OCI-LY1 (cell line): ENCODE measurements at regions not wholly inside any gene's neighbourhood (a gene's known extent, or its start where the extent isn't known, plus 50 kb on each side); places are given as distances from the start of the nearest gene placed in this dataset.

Source experiments
- H2AFZ ChIP-seq: fragments of 200-600 bp; sonication (generic), shearing (Covaris generic); 2 replicates; pipeline ENCODE4 v1.6.0; 2014; ENCODE audit warnings: antibody characterized with exemption, mild to moderate bottlenecking, low read length
- H3F3A ChIP-seq: fragments of 200-600 bp; sonication (generic), shearing (Covaris generic); 2 replicates; pipeline ENCODE4 v1.6.0; 2014; ENCODE audit warnings: mild to moderate bottlenecking, antibody characterized with exemption, low read length, moderate library complexity; ENCODE audit not compliant: insufficient read depth
- H3K27ac ChIP-seq: fragments of 200-600 bp; sonication (generic); 2 replicates; pipeline ENCODE4 v1.5.1; 2014; ENCODE audit warnings: low read length, mixed run types, mild to moderate bottlenecking, low read depth; ENCODE audit not compliant: poor library complexity, severe bottlenecking
- H3K27me3 ChIP-seq: fragments of 200-600 bp; sonication (generic); 2 replicates; pipeline ENCODE4 v1.6.0; 2014; ENCODE audit warnings: antibody characterized with exemption, mild to moderate bottlenecking, low read length, moderate library complexity; ENCODE audit not compliant: insufficient read depth
- H3K36me3 ChIP-seq: fragments of 200-600 bp; sonication (generic); 2 replicates; pipeline ENCODE4 v1.6.1; 2014; ENCODE audit warnings: mild to moderate bottlenecking, antibody characterized with exemption, low read length, moderate library complexity, mixed read lengths; ENCODE audit not compliant: insufficient read depth
- H3K4me1 ChIP-seq: fragments of 200-600 bp; sonication (generic); 2 replicates; pipeline ENCODE4 v1.5.1; 2014; ENCODE audit warnings: mild to moderate bottlenecking, low read length, moderate library complexity; ENCODE audit not compliant: insufficient read depth, severe bottlenecking
- H3K4me2 ChIP-seq: fragments of 200-600 bp; sonication (generic), shearing (Covaris generic); 2 replicates; pipeline ENCODE4 v1.6.1; 2014; ENCODE audit warnings: low read length
- H3K4me3 ChIP-seq: fragments of 200-600 bp; sonication (generic); 2 replicates; pipeline ENCODE4 v1.5.1; 2014; ENCODE audit warnings: low read length, low read depth, mild to moderate bottlenecking, mixed read lengths; ENCODE audit not compliant: poor library complexity, severe bottlenecking
- H3K79me2 ChIP-seq: fragments of 200-600 bp; shearing (Covaris generic); 2 replicates; pipeline ENCODE4 v1.6.1; 2016; ENCODE audit warnings: mixed run types, low read length, mixed read lengths; ENCODE audit not compliant: insufficient read depth
- H3K9ac ChIP-seq: fragments of 200-600 bp; sonication (generic), shearing (Covaris generic); 2 replicates; pipeline ENCODE4 v1.6.1; 2014; ENCODE audit warnings: mild to moderate bottlenecking, low read length, mixed read lengths
- H3K9me2 ChIP-seq: fragments of 200-600 bp; sonication (generic), shearing (Covaris generic); 2 replicates; pipeline ENCODE4 v1.6.1; 2014; ENCODE audit warnings: low read depth, mild to moderate bottlenecking, low read length, mixed read lengths
- H3K9me3 ChIP-seq: fragments of 200-600 bp; shearing (Covaris generic); 2 replicates; pipeline ENCODE4 v1.6.1; 2014; ENCODE audit warnings: low read length, mixed read lengths
- H4K20me1 ChIP-seq: fragments of 200-600 bp; sonication (generic), shearing (Covaris generic); 2 replicates; pipeline ENCODE4 v1.6.0; 2016; ENCODE audit warnings: mild to moderate bottlenecking, low read length; ENCODE audit not compliant: insufficient read depth
- EZH2 ChIP-seq: fragments of 200-600 bp; sonication (generic), shearing (Covaris generic); IDR thresholded peaks from 2 replicates; pipeline ENCODE4 v1.8.0; 2017; ENCODE audit warnings: borderline replicate concordance, mixed run types, mild to moderate bottlenecking, antibody characterized with exemption, low read length, moderate library complexity, mixed read lengths
- TF ChIP-seq, protein P1 (sequence below): fragments of 200-600 bp; sonication (generic), shearing (Covaris generic); IDR thresholded peaks from 2 replicates; pipeline ENCODE4 v1.5.1; 2017; ENCODE audit warnings: mild to moderate bottlenecking, antibody characterized with exemption, low read length, moderate library complexity, mixed read lengths

GRCh38 chr1:200317236-200317635 lies 92.6 kb downstream of the ZNF281 start:
- no peak overlapping the region for H3K4me3 ChIP-seq
- H3K27me3 ChIP-seq, result no peaks in the 10 kb centered on the region
- H4K20me1 ChIP-seq, result no peaks in the 10 kb centered on the region
- H2AFZ ChIP-seq, result no peak overlapping the region
- no peak overlapping the region for H3K9ac ChIP-seq
- H3K36me3 ChIP-seq, result no peaks in the 10 kb centered on the region
- H3K27ac ChIP-seq, result no peak overlapping the region
- no peaks in the 10 kb centered on the region for H3K9me2 ChIP-seq
- no peak overlapping the region for H3K4me2 ChIP-seq
- TF ChIP-seq EZH2, result no peak
- TF ChIP-seq, protein P1, sequence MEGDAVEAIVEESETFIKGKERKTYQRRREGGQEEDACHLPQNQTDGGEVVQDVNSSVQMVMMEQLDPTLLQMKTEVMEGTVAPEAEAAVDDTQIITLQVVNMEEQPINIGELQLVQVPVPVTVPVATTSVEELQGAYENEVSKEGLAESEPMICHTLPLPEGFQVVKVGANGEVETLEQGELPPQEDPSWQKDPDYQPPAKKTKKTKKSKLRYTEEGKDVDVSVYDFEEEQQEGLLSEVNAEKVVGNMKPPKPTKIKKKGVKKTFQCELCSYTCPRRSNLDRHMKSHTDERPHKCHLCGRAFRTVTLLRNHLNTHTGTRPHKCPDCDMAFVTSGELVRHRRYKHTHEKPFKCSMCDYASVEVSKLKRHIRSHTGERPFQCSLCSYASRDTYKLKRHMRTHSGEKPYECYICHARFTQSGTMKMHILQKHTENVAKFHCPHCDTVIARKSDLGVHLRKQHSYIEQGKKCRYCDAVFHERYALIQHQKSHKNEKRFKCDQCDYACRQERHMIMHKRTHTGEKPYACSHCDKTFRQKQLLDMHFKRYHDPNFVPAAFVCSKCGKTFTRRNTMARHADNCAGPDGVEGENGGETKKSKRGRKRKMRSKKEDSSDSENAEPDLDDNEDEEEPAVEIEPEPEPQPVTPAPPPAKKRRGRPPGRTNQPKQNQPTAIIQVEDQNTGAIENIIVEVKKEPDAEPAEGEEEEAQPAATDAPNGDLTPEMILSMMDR, result no peak
- no peaks in the 10 kb centered on the region for H3F3A ChIP-seq
- H3K9me3 ChIP-seq, result no peaks in the 10 kb centered on the region
- H3K4me1 ChIP-seq, result no peaks in the 10 kb centered on the region
- H3K79me2 ChIP-seq, result no peaks in the 10 kb centered on the region

DNA sequence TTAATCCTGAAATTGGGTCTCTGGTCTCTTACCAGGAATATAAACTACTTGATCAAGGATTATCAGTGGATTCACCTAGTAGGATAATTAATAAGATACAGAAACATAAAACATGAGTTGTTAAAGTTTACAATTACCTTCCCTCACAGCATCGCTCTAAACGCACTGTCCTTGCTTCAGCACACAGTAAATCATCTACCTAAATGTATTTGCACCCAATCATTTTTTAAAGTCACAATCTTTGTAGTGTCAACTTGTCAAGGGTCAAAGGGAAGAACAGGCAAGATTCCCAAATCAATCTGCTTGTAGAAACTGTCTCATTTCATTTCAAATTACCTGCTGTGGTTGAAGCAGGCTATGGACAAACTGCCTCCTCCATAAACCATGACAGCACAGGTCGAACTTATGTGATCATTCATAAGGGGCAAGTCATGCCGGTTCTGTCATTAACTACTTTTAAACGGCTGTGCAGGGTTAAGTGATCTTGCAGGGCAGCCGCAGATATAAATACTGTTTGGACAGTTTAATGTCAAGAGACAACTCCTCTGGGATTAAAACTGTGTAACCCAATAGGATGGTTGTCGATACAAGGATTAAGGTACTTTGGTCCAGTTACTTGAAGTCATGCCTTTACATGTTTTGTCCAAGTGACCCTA lies 93.6 kb downstream of the ZNF281 start:
- Histone ChIP-seq H3K4me2 (no peak overlapping the region), H3K4me3 (no peak overlapping the region), H3K9me2 (no peaks in the 10 kb centered on the region), H3K27ac (no peak overlapping the region), H4K20me1 (no peaks in the 10 kb centered on the region), H3K36me3 (no peaks in the 10 kb centered on the region), H3K4me1 (no peaks in the 10 kb centered on the region), H3K79me2 (no peaks in the 10 kb centered on the region), H3F3A (no peaks in the 10 kb centered on the region), H3K27me3 (no peaks in the 10 kb centered on the region), H2AFZ (no peak overlapping the region), H3K9me3 (no peaks in the 10 kb centered on the region), H3K9ac (no peak overlapping the region)
- no peak for TF ChIP-seq EZH2
- TF ChIP-seq, protein P1, result no peak

DNA sequence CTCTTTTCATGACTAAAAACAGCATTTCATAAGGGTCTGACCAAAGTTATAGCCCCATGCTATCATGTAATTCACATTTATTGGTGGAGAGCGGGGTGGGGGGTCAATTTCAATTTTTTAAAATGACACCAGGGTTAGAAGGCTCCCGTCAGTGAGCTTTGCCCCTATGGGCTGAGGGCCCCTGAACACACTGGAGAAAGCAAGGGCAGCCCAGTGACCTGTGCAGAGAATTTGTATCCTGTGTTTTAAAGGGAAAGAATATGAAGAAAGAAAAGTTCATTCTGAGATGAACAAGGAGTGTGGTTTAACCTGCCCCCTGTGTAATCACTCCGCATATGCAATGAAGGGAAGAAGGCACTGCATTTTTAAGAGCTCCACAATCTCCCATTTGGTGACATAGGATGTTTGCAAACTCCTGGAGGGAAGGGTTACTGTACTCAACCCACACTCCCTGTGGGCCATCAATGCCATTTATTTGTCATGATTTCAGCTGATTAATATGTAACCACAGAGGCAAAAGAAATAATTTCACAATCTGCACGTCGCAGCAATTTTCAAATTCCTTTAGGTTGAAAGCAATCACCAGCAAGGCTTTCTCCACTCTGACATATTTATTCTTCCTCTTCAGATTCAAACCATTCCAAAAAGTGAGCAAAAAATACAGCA lies 95.6 kb downstream of the ZNF281 start:
- Histone ChIP-seq H3K9me3 (no peaks in the 10 kb centered on the region), H3K27me3 (no peaks in the 10 kb centered on the region), H3K27ac (no peak overlapping the region), H3K9ac (no peak overlapping the region), H3K36me3 (no peaks in the 10 kb centered on the region), H3K4me1 (no peaks in the 10 kb centered on the region), H3K4me3 (no peak overlapping the region), H3K4me2 (no peak overlapping the region), H3K9me2 (no peaks in the 10 kb centered on the region), H4K20me1 (no peaks in the 10 kb centered on the region), H3K79me2 (no peaks in the 10 kb centered on the region), H2AFZ (no peak overlapping the region), H3F3A (no peaks in the 10 kb centered on the region)
- TF ChIP-seq, protein P1, result no peak
- TF ChIP-seq EZH2, result no peak
